ENCODE measurements at regions not wholly inside any gene's neighbourhood (a gene's known extent, or its start where the extent isn't known, plus 50 kb on each side); places are given as distances from the start of the nearest gene placed in this dataset.

DNA sequence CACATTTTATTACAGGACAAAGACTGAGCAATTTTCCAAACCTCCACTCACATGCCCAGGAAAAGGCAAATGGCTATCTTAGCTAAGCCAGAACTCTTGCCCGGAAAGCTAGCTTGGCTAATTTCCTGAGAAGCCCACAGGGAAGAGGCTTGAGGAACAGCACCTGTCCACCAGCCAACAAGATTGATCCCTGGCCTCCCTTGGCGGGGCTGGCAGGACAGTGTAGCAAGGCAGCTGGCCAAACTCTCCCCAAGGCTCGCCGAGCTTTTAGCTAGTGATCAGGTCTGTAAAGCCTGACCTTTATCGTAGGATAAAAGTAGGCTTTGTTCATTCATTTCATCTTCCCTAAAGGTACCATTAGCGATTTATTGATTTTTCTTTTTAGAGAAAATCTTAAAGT is 101.4 kb downstream of the UQCRFS1 start:
- TF ChIP-seq EZH2 (IDR thresholded peaks at IDR 0.05; ENCODE audit: borderline replicate concordance, low read length): no peak
- TF ChIP-seq, protein P1, sequence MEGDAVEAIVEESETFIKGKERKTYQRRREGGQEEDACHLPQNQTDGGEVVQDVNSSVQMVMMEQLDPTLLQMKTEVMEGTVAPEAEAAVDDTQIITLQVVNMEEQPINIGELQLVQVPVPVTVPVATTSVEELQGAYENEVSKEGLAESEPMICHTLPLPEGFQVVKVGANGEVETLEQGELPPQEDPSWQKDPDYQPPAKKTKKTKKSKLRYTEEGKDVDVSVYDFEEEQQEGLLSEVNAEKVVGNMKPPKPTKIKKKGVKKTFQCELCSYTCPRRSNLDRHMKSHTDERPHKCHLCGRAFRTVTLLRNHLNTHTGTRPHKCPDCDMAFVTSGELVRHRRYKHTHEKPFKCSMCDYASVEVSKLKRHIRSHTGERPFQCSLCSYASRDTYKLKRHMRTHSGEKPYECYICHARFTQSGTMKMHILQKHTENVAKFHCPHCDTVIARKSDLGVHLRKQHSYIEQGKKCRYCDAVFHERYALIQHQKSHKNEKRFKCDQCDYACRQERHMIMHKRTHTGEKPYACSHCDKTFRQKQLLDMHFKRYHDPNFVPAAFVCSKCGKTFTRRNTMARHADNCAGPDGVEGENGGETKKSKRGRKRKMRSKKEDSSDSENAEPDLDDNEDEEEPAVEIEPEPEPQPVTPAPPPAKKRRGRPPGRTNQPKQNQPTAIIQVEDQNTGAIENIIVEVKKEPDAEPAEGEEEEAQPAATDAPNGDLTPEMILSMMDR (conservative IDR thresholded peaks at IDR 0.05 in 1 of 2, IDR thresholded peaks at IDR 0.05 in 1 of 2; ENCODE audit: extremely low read depth in 1 of 2, insufficient read depth in 1 of 2, low read depth in 1 of 2, low read length in 2 of 2): no peak

All from mammary epithelial cell (primary cell).